Peyer's patch (tissue), 4 donors: ENCODE measurements at regions not wholly inside any gene's neighbourhood (a gene's known extent, or its start where the extent isn't known, plus 50 kb on each side); places are given as distances from the start of the nearest gene placed in this dataset.

Source experiments
- DNase-seq, 3 donors: peaks; one replicate each; pipeline ENCODE4 v3.0.0-alpha.2; 2017 to 2019
- H3K27ac ChIP-seq, 4 donors: fragments of 200-600 bp; sonication (generic); one replicate each; pipeline ENCODE4 v1.5.1; 2016 to 2019
- H3K27me3 ChIP-seq, 2 donors: fragments of 200-600 bp; sonication (generic); one replicate each; pipeline ENCODE4 v1.5.1; 2019
- H3K36me3 ChIP-seq, 3 donors: fragments of 200-600 bp; sonication (generic); one replicate each; pipeline ENCODE4 v1.5.1; 2016 to 2019
- H3K4me1 ChIP-seq, 4 donors: fragments of 200-600 bp; sonication (generic); one replicate each; pipeline ENCODE4 v1.5.1; 2016 to 2019
- H3K4me3 ChIP-seq, 4 donors: fragments of 200-600 bp; sonication (generic); 1 replicate in 3 of 4; 2 replicates in 1 of 4; pipeline ENCODE4 v1.5.1; 2016 to 2019; ENCODE audit warnings: mild to moderate bottlenecking in 1 of 4
- H3K9me3 ChIP-seq, 4 donors: fragments of 200-600 bp; sonication (generic); one replicate each; pipeline ENCODE4 v1.5.1; 2016 to 2019; ENCODE audit warnings: mild to moderate bottlenecking in 1 of 4
- CTCF ChIP-seq, 6 experiments: fragments of 450-650 bp in 4 of 6; fragments of 200-600 bp in 2 of 6; sonication (generic) in 1 of 6; IDR thresholded peaks; one replicate each; pipeline ENCODE4 v1.5.1; 2017 to 2019; ENCODE audit warnings: antibody characterized with exemption in 6 of 6, mild to moderate bottlenecking in 3 of 6, moderate library complexity in 1 of 6
- POLR2A ChIP-seq, 2 donors: fragments of 450-650 bp; IDR thresholded peaks; one replicate each; pipeline ENCODE4 v1.5.1; 2017; ENCODE audit warnings: antibody characterized with exemption in 2 of 2, mild to moderate bottlenecking in 2 of 2, moderate library complexity in 2 of 2

- Histone ChIP-seq H3K27me3 (no peaks in the 10 kb centered on the region), H3K27ac (peak overlapping the region in 2 of 4 donors; percentile 44 to 58), H3K4me3 (no peak overlapping the region), H3K36me3 (no peaks in the 10 kb centered on the region), H3K9me3 (no peaks in the 10 kb centered on the region), H3K4me1 (no peaks in the 10 kb centered on the region)
- no peak for DNase-seq
- no peak for TF ChIP-seq CTCF (IDR thresholded peaks at IDR 0.05)
- TF ChIP-seq POLR2A (IDR thresholded peaks at IDR 0.05), result no peak
Observed at GRCh38 chr6:133637874-133638273, 251.0 kb upstream of the TCF21 start.

GRCh38 chr6:133641104-133641503 is 247.8 kb upstream of the TCF21 start:
- Histone ChIP-seq H3K27me3 (no peaks in the 10 kb centered on the region), H3K4me1 (no peaks in the 10 kb centered on the region), H3K36me3 (no peaks in the 10 kb centered on the region), H3K4me3 (no peak overlapping the region), H3K27ac (no peak overlapping the region), H3K9me3 (no peaks in the 10 kb centered on the region)
- DNase-seq, result no peak
- no peak for TF ChIP-seq POLR2A (IDR thresholded peaks at IDR 0.05)

GRCh38 chr6:133644548-133644891 is 244.4 kb upstream of the TCF21 start:
- Histone ChIP-seq H3K27ac (no peak overlapping the region), H3K4me1 (no peaks in the 10 kb centered on the region), H3K9me3 (no peaks in the 10 kb centered on the region), H3K4me3 (no peak overlapping the region), H3K36me3 (no peaks in the 10 kb centered on the region), H3K27me3 (no peaks in the 10 kb centered on the region)
- TF ChIP-seq POLR2A (IDR thresholded peaks at IDR 0.05) (no peak), CTCF (IDR thresholded peaks at IDR 0.05) (no peak)
- no peak for DNase-seq

- Histone ChIP-seq H3K27me3 (no peaks in the 10 kb centered on the region), H3K4me1 (no peaks in the 10 kb centered on the region), H3K27ac (no peak overlapping the region), H3K4me3 (no peak overlapping the region), H3K36me3 (no peaks in the 10 kb centered on the region), H3K9me3 (no peaks in the 10 kb centered on the region)
- no peak for TF ChIP-seq CTCF (IDR thresholded peaks at IDR 0.05)
- no peak for TF ChIP-seq POLR2A (IDR thresholded peaks at IDR 0.05)
- no peak for DNase-seq
Observed at GRCh38 chr6:133644892-133645619, 243.9 kb upstream of the TCF21 start.

- Histone ChIP-seq H3K4me1 (no peaks in the 10 kb centered on the region), H3K36me3 (no peaks in the 10 kb centered on the region), H3K9me3 (no peaks in the 10 kb centered on the region), H3K4me3 (no peak overlapping the region), H3K27me3 (no peaks in the 10 kb centered on the region), H3K27ac (no peak overlapping the region)
- TF ChIP-seq CTCF (IDR thresholded peaks at IDR 0.05) (no peak), POLR2A (IDR thresholded peaks at IDR 0.05) (no peak)
- DNase-seq, result no peak
Observed at GRCh38 chr6:133645966-133646740, 242.8 kb upstream of the TCF21 start.

GRCh38 chr6:133648581-133648980 is 240.3 kb upstream of the TCF21 start:
- no peaks in the 10 kb centered on the region for H3K9me3 ChIP-seq
- H3K36me3 ChIP-seq, result no peaks in the 10 kb centered on the region
- H3K27ac ChIP-seq, result no peak overlapping the region
- H3K4me1 ChIP-seq, result no peaks in the 10 kb centered on the region
- no peak for DNase-seq
- H3K4me3 ChIP-seq, result no peak overlapping the region
- TF ChIP-seq CTCF (IDR thresholded peaks at IDR 0.05) (no peak), POLR2A (IDR thresholded peaks at IDR 0.05) (no peak)
- no peaks in the 10 kb centered on the region for H3K27me3 ChIP-seq
